Neural progenitor cell (in vitro differentiated cells): ENCODE measurements at regions not wholly inside any gene's neighbourhood (a gene's known extent, or its start where the extent isn't known, plus 50 kb on each side); places are given as distances from the start of the nearest gene placed in this dataset.

Source experiments
- CTCF ChIP-seq: fragments of 200-600 bp; sonication (generic); IDR thresholded peaks from 2 replicates; pipeline ENCODE4 v1.5.1; 2017; ENCODE audit warnings: antibody characterized with exemption, mild to moderate bottlenecking
- EZH2phosphoT487 ChIP-seq: fragments of 200-600 bp; sonication (generic); IDR thresholded peaks from 2 replicates; pipeline ENCODE4 v1.6.1; 2017; ENCODE audit warnings: antibody characterized with exemption

GRCh38 chr3:75129101-75129500 is 514.6 kb upstream of the CNTN3 start:
- TF ChIP-seq CTCF (no peak), EZH2phosphoT487 (no peak)
